ENCODE measurements at regions not wholly inside any gene's neighbourhood (a gene's known extent, or its start where the extent isn't known, plus 50 kb on each side); places are given as distances from the start of the nearest gene placed in this dataset.

- Histone ChIP-seq H3K4me1 (no peaks in the 10 kb centered on the region), H3K27ac (no peak overlapping the region), H3K9me3 (no peaks in the 10 kb centered on the region), H3K36me3 (no peaks in the 10 kb centered on the region), H3K4me3 (no peak overlapping the region), H3K27me3 (no peaks in the 10 kb centered on the region)
- in situ Hi-C loops (cut with MboI; ENCODE audit: low sequenced_read_pairs in 4 of 4): no loop called here
- ATAC-seq (no peak), DNase-seq (no peak)
- intact Hi-C loops (cut with DNase I; ENCODE audit: low total_unique reads): no loop called here
- TF ChIP-seq POLR2A (IDR thresholded peaks at IDR 0.05) (no peak), CTCF (IDR thresholded peaks at IDR 0.05 in 4 of 5, conservative IDR thresholded peaks at IDR 0.05 in 1 of 5) (no peak)
These were observed 1138.2 kb upstream of the TMEFF2 start for GRCh38 chr2:193332941-193333340.

- Histone ChIP-seq H3K27ac (no peak overlapping the region), H3K4me1 (no peaks in the 10 kb centered on the region), H3K4me3 (no peak overlapping the region), H3K36me3 (no peaks in the 10 kb centered on the region), H3K9me3 (no peaks in the 10 kb centered on the region), H3K27me3 (no peaks in the 10 kb centered on the region)
- no peak for DNase-seq
- ATAC-seq: no peak
- intact Hi-C loops (cut with DNase I; ENCODE audit: low total_unique reads) (no loop called here), in situ Hi-C loops (cut with MboI; ENCODE audit: low sequenced_read_pairs in 4 of 4) (no loop called here)
- TF ChIP-seq POLR2A (IDR thresholded peaks at IDR 0.05) (no peak), CTCF (IDR thresholded peaks at IDR 0.05 in 4 of 5, conservative IDR thresholded peaks at IDR 0.05 in 1 of 5) (no peak)
These were observed 1136.9 kb upstream of the TMEFF2 start for GRCh38 chr2:193331676-193332075.

GRCh38 chr2:193326296-193326695, 1131.6 kb upstream of the TMEFF2 start:
- H3K27ac ChIP-seq: no peak overlapping the region
- H3K27me3 ChIP-seq: no peaks in the 10 kb centered on the region
- TF ChIP-seq CTCF (IDR thresholded peaks at IDR 0.05 in 4 of 5, conservative IDR thresholded peaks at IDR 0.05 in 1 of 5): no peak
- TF ChIP-seq POLR2A (IDR thresholded peaks at IDR 0.05): no peak
- no peaks in the 10 kb centered on the region for H3K36me3 ChIP-seq
- no peaks in the 10 kb centered on the region for H3K9me3 ChIP-seq
- in situ Hi-C loops (cut with MboI; ENCODE audit: low sequenced_read_pairs in 4 of 4): no loop called here
- H3K4me1 ChIP-seq: no peaks in the 10 kb centered on the region
- intact Hi-C loops (cut with DNase I; ENCODE audit: low total_unique reads): no loop called here
- no peak for ATAC-seq
- no peak overlapping the region for H3K4me3 ChIP-seq
- no peak for DNase-seq

GRCh38 chr2:193315428-193316091, 1120.8 kb upstream of the TMEFF2 start:
- ATAC-seq (no peak), DNase-seq (no peak)
- Histone ChIP-seq H3K27me3 (no peaks in the 10 kb centered on the region), H3K4me3 (no peak overlapping the region), H3K9me3 (no peaks in the 10 kb centered on the region), H3K36me3 (no peaks in the 10 kb centered on the region), H3K27ac (no peak overlapping the region), H3K4me1 (no peaks in the 10 kb centered on the region)
- in situ Hi-C loops (cut with MboI; ENCODE audit: low sequenced_read_pairs in 4 of 4): no loop called here
- no peak for TF ChIP-seq CTCF (IDR thresholded peaks at IDR 0.05 in 4 of 5, conservative IDR thresholded peaks at IDR 0.05 in 1 of 5)
- TF ChIP-seq POLR2A (IDR thresholded peaks at IDR 0.05): no peak
- intact Hi-C loops (cut with DNase I; ENCODE audit: low total_unique reads): no loop called here

GRCh38 chr2:193303464-193303863, 1108.7 kb upstream of the TMEFF2 start:
- no peak overlapping the region for H3K27ac ChIP-seq
- no peak for TF ChIP-seq CTCF (IDR thresholded peaks at IDR 0.05 in 4 of 5, conservative IDR thresholded peaks at IDR 0.05 in 1 of 5)
- TF ChIP-seq POLR2A (IDR thresholded peaks at IDR 0.05): no peak
- H3K4me1 ChIP-seq: no peaks in the 10 kb centered on the region
- no peaks in the 10 kb centered on the region for H3K27me3 ChIP-seq
- no peak overlapping the region for H3K4me3 ChIP-seq
- H3K36me3 ChIP-seq: no peaks in the 10 kb centered on the region
- ATAC-seq: no peak
- in situ Hi-C loops (cut with MboI; ENCODE audit: low sequenced_read_pairs in 4 of 4) (no loop called here), intact Hi-C loops (cut with DNase I; ENCODE audit: low total_unique reads) (no loop called here)
- H3K9me3 ChIP-seq: no peaks in the 10 kb centered on the region
- DNase-seq: no peak
